ENCODE measurements at regions not wholly inside any gene's neighbourhood (a gene's known extent, or its start where the extent isn't known, plus 50 kb on each side); places are given as distances from the start of the nearest gene placed in this dataset.
A peak's percentile ranks its signal among the peaks of the same experiment; 100 is the strongest.

DNA sequence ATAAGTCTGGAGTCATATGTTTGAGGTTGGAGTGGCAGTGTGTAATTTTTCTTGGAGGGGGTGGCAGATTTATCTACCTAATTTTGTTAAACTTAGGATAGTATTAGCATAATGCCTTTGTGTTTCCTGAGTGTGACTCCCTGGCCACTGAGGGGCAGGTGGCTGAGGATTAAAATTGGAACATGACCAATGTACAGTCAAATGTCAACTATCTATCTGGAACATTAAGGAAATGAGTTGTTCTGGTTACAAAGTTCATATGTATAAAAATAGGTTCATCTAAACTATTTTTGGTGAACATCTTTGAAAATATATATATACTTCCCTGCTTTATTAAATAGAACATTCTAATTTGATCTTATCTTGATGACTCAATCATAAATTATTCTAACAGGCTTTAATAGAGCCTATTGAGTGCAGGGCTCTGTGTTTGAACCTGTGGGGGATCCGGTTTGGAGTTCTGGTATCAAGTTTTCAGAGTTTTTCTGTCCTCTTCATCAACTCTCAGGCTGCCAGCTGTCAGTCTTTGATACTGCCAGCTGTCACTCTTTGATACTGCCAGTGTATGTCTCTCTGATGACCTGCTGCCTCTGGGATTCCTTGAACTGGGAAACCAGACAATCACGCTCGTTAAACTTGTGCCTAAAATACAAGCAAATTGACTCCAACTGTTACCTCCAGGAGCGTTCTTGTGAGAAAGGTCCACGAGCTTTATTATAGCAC lies 309.6 kb downstream of the METTL15 start:
- DNase-seq, result no peak

DNA sequence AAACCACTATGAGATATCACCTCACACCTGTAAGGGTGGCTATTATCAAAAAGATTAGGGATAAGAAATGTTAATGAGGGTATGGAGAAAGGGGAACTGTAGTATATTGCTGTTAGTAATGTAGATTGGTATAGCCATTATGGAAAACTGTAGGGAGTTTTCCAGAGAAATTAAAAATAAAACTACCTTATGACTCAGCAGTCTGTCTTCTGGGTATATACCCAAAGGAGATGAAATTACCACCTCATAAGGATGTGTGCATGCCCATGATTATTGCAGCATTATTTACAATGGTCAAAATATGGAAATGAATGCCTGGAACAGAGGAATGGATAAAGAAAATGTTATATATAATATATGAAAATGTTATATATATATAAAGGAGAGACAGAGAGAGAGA lies 303.8 kb downstream of the METTL15 start:
- no peak for DNase-seq

DNA sequence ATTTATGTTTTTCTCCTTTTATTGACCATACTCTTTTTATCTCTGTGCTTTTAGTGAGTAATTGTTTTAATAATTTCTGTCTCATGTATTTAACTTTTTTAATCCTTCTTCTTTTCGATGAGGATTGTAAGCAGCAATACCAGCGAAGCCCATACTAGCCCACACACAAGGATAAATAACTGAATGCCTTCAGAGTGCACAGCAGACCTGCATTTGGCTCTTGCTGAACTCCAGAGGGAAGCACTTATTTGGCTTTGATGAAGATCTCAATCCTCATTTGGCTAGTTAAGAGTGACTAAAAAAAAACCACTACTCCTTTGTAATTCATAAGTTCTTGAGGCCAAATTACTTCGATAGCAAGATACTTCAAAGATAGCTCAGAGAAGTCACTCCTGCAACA lies 293.3 kb downstream of the METTL15 start:
- DNase-seq, result no peak

- DNase-seq, result no peak
Measured at GRCh38 chr11:28400331-28401100, 292.3 kb downstream of the METTL15 start.

- peak; percentile 1 to 19 (median 6) for DNase-seq
Measured at GRCh38 chr11:28393348-28393747, 285.2 kb downstream of the METTL15 start.

DNA sequence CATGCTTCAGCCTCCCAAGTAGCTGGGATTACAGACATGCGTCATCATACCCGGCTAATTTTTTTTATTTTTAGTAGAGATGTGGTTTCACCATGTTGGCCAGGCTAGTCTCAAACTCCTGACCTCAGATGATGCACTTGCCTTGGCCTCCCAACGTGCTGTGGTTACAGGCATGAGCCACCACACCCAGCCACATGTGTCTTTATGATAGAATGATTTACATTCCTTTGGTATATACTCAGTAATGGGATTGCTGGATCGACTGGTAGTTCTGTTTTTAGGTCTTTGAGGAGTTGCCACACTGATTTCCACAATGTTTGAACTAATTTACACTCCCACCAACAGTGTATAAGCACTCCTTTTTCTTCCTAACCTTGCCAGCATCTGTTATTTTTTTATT lies 276.2 kb downstream of the METTL15 start:
- DNase-seq, result peak in 1 of 3 donors; percentile 93

- peak in 1 of 3 donors; percentile 38 for DNase-seq
Measured at GRCh38 chr11:28383456-28383855, 275.3 kb downstream of the METTL15 start.
